ENCODE measurements at regions not wholly inside any gene's neighbourhood (a gene's known extent, or its start where the extent isn't known, plus 50 kb on each side); places are given as distances from the start of the nearest gene placed in this dataset.

- H3K27me3 ChIP-seq: peaks cover 13% of the 10 kb centered on the region
- no peak for TF ChIP-seq POLR2A (IDR thresholded peaks at IDR 0.05)
- no peak for TF ChIP-seq POLR2AphosphoS5 (IDR thresholded peaks at IDR 0.05)
- no peak for TF ChIP-seq CTCF (IDR thresholded peaks at IDR 0.05)
- TF ChIP-seq EP300 (IDR thresholded peaks at IDR 0.05): no peak
- 80 to 83% methylated on average over 1 to 5 of the region's 5 CpGs for WGBS, 2 donors (ENCODE audit: low coverage in 1 of 2)
- ATAC-seq: no peak
- no peaks in the 10 kb centered on the region for H3K9me3 ChIP-seq
- H3K27ac ChIP-seq: no peak overlapping the region
- H3K4me1 ChIP-seq: peaks cover 0 to 6% (median 0%) of the 10 kb centered on the region in 3 donors
- H3K4me3 ChIP-seq: no peak overlapping the region
- no peaks in the 10 kb centered on the region for H3K36me3 ChIP-seq
These were observed 87.3 kb upstream of the SFMBT2 start for GRCh38 chr10:7498111-7498510.

GRCh38 chr10:7493996-7494395 is 83.2 kb upstream of the SFMBT2 start:
- Histone ChIP-seq H3K36me3 (no peaks in the 10 kb centered on the region), H3K4me3 (no peak overlapping the region), H3K27me3 (peaks cover 13% of the 10 kb centered on the region), H3K27ac (no peak overlapping the region), H3K4me1 (no peaks in the 10 kb centered on the region), H3K9me3 (no peaks in the 10 kb centered on the region)
- 78% methylated on average over 2 of the region's 2 CpGs; no CpG with 5 or more reads in 1 of the 2 donors for WGBS, 2 donors (ENCODE audit: low coverage in 1 of 2)
- no peak for ATAC-seq
- no peak for TF ChIP-seq POLR2AphosphoS5 (IDR thresholded peaks at IDR 0.05)
- TF ChIP-seq EP300 (IDR thresholded peaks at IDR 0.05): no peak
- no peak for TF ChIP-seq CTCF (IDR thresholded peaks at IDR 0.05)
- no peak for TF ChIP-seq POLR2A (IDR thresholded peaks at IDR 0.05)

- Histone ChIP-seq H3K27ac (no peak overlapping the region), H3K4me1 (peaks cover 0 to 7% (median 0%) of the 10 kb centered on the region in 3 donors), H3K27me3 (peaks cover 13% of the 10 kb centered on the region), H3K4me3 (no peak overlapping the region), H3K36me3 (no peaks in the 10 kb centered on the region), H3K9me3 (no peaks in the 10 kb centered on the region)
- ATAC-seq: no peak
- no peak for TF ChIP-seq CTCF (IDR thresholded peaks at IDR 0.05)
- WGBS, 2 donors (ENCODE audit: low coverage in 1 of 2): 77% methylated on average over 3 to 4 of the region's 4 CpGs
These were observed 81.8 kb upstream of the SFMBT2 start for GRCh38 chr10:7492660-7493046.

GRCh38 chr10:7491949-7492659 is 81.3 kb upstream of the SFMBT2 start:
- Histone ChIP-seq H3K36me3 (no peaks in the 10 kb centered on the region), H3K4me3 (no peak overlapping the region), H3K4me1 (peaks cover 0 to 7% (median 0%) of the 10 kb centered on the region in 3 donors), H3K9me3 (no peaks in the 10 kb centered on the region), H3K27me3 (peaks cover 13% of the 10 kb centered on the region), H3K27ac (no peak overlapping the region)
- ATAC-seq: no peak
- TF ChIP-seq EP300 (IDR thresholded peaks at IDR 0.05): no peak
- TF ChIP-seq POLR2AphosphoS5 (IDR thresholded peaks at IDR 0.05): no peak
- TF ChIP-seq CTCF (IDR thresholded peaks at IDR 0.05): no peak
- no peak for TF ChIP-seq POLR2A (IDR thresholded peaks at IDR 0.05)

- ATAC-seq: no peak
- Histone ChIP-seq H3K9me3 (no peaks in the 10 kb centered on the region), H3K4me3 (no peak overlapping the region), H3K27me3 (peaks cover 19% of the 10 kb centered on the region), H3K27ac (no peak overlapping the region), H3K36me3 (no peaks in the 10 kb centered on the region), H3K4me1 (peaks cover 0 to 7% (median 0%) of the 10 kb centered on the region in 3 donors)
- WGBS, 2 donors (ENCODE audit: low coverage in 1 of 2): 70 to 83% methylated on average over 4 to 8 of the region's 8 CpGs
- TF ChIP-seq POLR2AphosphoS5 (IDR thresholded peaks at IDR 0.05) (no peak), POLR2A (IDR thresholded peaks at IDR 0.05) (no peak), EP300 (IDR thresholded peaks at IDR 0.05) (no peak)
These were observed 80.4 kb upstream of the SFMBT2 start for GRCh38 chr10:7491230-7491629.
